ENCODE measurements at regions not wholly inside any gene's neighbourhood (a gene's known extent, or its start where the extent isn't known, plus 50 kb on each side); places are given as distances from the start of the nearest gene placed in this dataset.
"Not testable (repeated sequence)": the region's sequence is repeated elsewhere in the genome, so short reads cannot be mapped to it uniquely, and the experiment has no call there.

- no peak for TF ChIP-seq CTCF (IDR thresholded peaks at IDR 0.05; ENCODE audit: low read length, missing control alignments)
- DNase-seq (ENCODE audit: low read depth), result no peak
- H3K4me3 ChIP-seq (replicated peaks; ENCODE audit: low read depth, low read length), result no peak overlapping the region
These were observed 100.1 kb upstream of the PLXNA2 start for GRCh38 chr1:208344202-208344857.

- no peak for DNase-seq (ENCODE audit: low read depth)
- H3K4me3 ChIP-seq (replicated peaks; ENCODE audit: low read depth, low read length), result no peak overlapping the region
- no peak for TF ChIP-seq CTCF (IDR thresholded peaks at IDR 0.05; ENCODE audit: low read length, missing control alignments)
These were observed 103.0 kb upstream of the PLXNA2 start for GRCh38 chr1:208347191-208347590.

DNA sequence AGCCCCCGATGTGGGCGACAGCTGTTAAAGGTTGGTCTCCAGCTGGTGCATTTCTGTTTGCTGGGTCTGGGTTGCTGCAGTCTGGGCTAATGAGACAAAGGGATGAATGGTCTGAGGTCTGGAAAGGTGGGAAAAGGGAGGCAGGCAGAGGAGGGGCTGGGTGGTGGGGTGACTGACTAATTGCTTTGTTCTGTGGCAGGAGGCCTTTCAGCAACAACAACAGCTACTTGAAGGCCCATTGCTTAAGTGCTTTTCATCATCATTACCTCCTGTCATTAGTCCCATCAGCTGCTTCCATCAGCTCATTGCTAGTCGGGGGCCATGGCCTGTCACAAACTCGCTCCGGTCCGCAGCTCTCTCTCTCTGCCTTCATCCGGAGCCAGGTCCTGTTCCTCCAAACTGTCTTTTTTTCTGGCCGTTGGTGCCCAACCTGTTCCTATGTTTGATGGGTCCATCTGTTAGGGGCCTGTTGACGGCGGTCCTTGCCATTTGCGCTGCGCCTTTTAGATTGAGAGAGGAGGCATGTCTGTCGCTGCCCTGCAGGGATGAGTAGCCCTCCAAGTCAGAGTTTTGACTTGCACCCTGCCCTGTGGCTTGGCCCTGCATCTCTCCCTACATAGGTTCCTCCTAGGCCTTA is 105.6 kb upstream of the PLXNA2 start:
- no peak overlapping the region for H3K4me3 ChIP-seq (replicated peaks; ENCODE audit: low read depth, low read length)
- TF ChIP-seq CTCF (IDR thresholded peaks at IDR 0.05; ENCODE audit: low read length, missing control alignments), result no peak
- no peak for DNase-seq (ENCODE audit: low read depth)

GRCh38 chr1:208350815-208351214 is 106.6 kb upstream of the PLXNA2 start:
- no peak for DNase-seq (ENCODE audit: low read depth)
- no peak overlapping the region for H3K4me3 ChIP-seq (replicated peaks; ENCODE audit: low read depth, low read length)
- TF ChIP-seq CTCF (IDR thresholded peaks at IDR 0.05; ENCODE audit: low read length, missing control alignments), result no peak

DNA sequence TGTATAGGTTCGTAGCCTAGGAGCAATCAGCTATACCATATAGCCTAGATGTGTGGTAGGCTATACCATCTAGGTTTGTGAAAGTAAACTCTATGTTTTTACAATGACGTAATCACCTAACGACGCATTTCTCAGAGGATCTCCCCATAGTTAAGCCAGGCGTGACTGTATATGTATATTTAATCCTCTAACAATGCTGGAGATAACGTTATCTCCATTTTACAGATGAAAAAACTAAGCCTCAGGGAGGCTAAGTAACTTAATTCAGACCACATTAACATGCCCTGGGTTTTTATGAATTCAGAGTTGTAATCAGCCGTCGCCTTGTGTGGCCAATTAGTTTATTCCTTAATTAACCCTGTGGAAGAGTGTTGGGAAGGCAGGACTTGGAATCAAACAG is 107.7 kb upstream of the PLXNA2 start:
- H3K4me3 ChIP-seq (replicated peaks; ENCODE audit: low read depth, low read length), result no peak overlapping the region
- no peak for TF ChIP-seq CTCF (IDR thresholded peaks at IDR 0.05; ENCODE audit: low read length, missing control alignments)
- DNase-seq (ENCODE audit: low read depth), result no peak

DNA sequence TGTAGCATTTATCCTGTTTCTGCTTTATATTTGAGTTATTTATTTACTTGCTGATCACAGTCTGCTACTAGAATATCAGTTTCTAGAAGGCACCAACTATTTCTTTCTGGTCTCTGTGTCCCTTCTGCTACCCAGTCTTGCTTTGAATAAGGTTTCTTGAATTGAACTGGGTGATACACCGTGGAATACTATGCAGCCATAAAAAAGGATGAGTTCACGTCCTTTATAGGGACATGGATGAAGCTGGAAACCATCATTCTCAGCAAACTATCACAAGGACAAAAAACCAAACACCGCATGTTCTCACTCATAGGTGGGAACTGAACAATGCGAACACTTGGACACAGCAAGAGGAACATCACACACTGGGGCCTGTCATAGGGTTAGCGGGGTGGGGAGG is 109.6 kb upstream of the PLXNA2 start:
- DNase-seq (ENCODE audit: low read depth); H3K4me3 ChIP-seq (replicated peaks; ENCODE audit: low read depth, low read length): not testable (repeated sequence)

DNA sequence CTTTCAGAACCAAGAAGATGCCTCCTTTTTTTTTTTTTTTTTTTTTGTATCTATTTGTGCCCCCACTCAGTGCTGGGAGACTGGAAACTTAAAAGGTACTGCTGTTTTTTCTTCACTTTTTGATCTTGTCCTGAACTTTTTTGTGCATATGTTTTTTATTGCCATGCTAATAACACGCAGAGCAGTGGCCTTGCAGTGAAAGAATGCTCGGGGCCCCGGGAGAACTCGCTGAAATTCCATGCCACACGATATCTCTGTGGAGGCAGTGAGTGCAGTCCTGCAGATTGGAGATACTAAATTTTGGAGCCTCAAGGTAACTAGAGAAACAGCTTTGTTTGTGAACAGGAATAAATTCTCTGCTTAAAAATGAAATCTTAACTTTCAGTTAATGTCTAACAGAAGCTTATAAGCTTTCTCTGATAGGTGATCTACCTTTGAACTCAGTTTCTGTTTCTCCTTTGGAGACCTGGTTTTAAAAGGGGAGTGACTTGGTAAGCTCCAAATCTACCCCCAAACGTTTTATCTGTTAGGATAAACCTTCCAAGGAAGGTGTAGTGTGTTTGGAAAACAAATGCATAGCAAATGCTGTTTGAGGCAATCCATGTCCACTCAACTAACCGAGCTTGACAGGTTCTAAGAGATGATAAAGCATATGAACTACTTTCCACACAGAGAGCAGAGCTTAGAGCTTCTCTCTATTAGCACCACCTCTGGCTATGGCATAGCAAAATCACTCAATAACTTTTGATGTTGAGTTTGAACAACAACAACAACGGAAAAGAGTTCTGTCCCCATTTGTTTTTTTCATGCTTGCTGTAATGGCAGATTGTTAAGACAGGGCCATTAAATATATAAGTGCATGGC is 113.7 kb upstream of the PLXNA2 start:
- no peak for DNase-seq (ENCODE audit: low read depth)
- TF ChIP-seq CTCF (IDR thresholded peaks at IDR 0.05; ENCODE audit: low read length, missing control alignments), result no peak
- H3K4me3 ChIP-seq (replicated peaks; ENCODE audit: low read depth, low read length), result no peak overlapping the region

Data from fibroblast of pulmonary artery (primary cell).